22Rv1 (cell line): ENCODE measurements at regions not wholly inside any gene's neighbourhood (a gene's known extent, or its start where the extent isn't known, plus 50 kb on each side); places are given as distances from the start of the nearest gene placed in this dataset.

Experiments
- H3K27ac ChIP-seq: fragments of 450-650 bp; 2 replicates; pipeline ENCODE4 v1.5.1; 2017
- ZFX ChIP-seq: fragments of 450-650 bp; IDR thresholded peaks from 2 replicates; pipeline ENCODE4 v1.6.1; 2017; ENCODE audit warnings: antibody characterized with exemption, borderline replicate concordance
- TF ChIP-seq, protein P1 (sequence below): fragments of 450-650 bp; IDR thresholded peaks from 2 replicates; pipeline ENCODE4 v1.5.1; 2017; ENCODE audit warnings: mild to moderate bottlenecking

GRCh38 chr1:239784896-239785295 lies 306.8 kb upstream of the FMN2 start:
- H3K27ac ChIP-seq = no peak overlapping the region
- TF ChIP-seq ZFX = no peak
- TF ChIP-seq, protein P1, sequence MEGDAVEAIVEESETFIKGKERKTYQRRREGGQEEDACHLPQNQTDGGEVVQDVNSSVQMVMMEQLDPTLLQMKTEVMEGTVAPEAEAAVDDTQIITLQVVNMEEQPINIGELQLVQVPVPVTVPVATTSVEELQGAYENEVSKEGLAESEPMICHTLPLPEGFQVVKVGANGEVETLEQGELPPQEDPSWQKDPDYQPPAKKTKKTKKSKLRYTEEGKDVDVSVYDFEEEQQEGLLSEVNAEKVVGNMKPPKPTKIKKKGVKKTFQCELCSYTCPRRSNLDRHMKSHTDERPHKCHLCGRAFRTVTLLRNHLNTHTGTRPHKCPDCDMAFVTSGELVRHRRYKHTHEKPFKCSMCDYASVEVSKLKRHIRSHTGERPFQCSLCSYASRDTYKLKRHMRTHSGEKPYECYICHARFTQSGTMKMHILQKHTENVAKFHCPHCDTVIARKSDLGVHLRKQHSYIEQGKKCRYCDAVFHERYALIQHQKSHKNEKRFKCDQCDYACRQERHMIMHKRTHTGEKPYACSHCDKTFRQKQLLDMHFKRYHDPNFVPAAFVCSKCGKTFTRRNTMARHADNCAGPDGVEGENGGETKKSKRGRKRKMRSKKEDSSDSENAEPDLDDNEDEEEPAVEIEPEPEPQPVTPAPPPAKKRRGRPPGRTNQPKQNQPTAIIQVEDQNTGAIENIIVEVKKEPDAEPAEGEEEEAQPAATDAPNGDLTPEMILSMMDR = no peak

DNA sequence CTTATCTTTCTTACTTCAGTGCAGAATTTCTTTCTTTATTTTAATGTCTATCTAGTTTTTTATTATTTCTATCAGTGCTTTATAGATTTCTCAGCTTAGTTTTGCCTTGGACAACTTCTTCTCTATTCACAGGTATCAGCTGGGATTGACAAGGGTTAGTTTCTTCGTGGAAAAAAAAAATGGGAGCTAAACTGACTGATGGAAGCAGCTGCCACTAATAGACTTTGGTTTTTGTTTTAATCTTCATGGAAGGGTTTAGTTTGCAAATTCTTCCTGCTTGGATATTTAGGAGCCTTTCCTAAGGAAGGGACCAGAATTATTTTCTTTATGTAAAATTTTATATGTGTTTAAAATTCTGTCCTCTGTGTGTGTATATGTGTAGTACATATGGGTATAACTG lies 306.1 kb upstream of the FMN2 start:
- H3K27ac ChIP-seq = no peak overlapping the region
- no peak for TF ChIP-seq ZFX
- TF ChIP-seq, protein P1 = no peak

DNA sequence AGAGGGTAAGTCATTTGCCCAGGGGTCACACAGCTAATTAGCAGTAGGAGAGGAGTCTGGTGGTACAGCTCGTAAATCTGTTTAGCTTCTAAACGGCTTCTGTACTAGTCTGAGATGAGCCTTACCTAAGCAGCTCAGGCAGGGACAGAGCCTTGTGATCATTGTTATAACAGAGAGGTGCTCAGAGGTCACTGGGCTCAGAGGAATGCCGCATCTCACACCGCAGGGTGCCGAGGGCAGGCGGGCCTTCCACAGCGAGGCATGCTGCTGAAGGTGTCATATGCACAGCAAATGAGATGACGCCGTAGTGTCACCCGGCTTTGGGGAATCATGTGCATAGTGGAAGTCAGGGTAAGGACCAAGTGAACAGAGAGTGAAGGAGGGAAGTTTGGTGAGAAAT lies 305.2 kb upstream of the FMN2 start:
- no peak overlapping the region for H3K27ac ChIP-seq
- TF ChIP-seq, protein P1 = no peak
- TF ChIP-seq ZFX = no peak

DNA sequence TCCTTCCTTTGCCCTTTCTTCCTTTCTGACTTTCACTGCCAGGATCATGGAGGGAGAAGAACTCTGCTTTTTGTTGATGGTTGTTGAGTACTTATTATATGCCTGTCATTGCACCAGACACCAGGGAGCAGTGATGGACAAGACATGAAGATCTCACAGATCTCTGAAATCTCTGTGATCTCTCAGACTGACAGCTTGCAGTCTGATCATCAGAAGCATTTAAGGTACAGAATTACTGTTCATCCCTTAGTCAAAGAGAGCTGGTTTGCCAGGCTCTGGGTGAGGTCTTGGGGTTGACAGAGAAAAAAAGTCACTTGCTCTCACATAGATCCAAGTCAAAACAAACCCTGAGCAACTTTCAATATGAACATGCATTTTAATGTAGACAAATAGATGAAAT lies 299.5 kb upstream of the FMN2 start:
- no peak for TF ChIP-seq ZFX
- TF ChIP-seq, protein P1 = no peak
- H3K27ac ChIP-seq = no peak overlapping the region

GRCh38 chr1:239795304-239795703 lies 296.4 kb upstream of the FMN2 start:
- TF ChIP-seq, protein P1 = no peak

DNA sequence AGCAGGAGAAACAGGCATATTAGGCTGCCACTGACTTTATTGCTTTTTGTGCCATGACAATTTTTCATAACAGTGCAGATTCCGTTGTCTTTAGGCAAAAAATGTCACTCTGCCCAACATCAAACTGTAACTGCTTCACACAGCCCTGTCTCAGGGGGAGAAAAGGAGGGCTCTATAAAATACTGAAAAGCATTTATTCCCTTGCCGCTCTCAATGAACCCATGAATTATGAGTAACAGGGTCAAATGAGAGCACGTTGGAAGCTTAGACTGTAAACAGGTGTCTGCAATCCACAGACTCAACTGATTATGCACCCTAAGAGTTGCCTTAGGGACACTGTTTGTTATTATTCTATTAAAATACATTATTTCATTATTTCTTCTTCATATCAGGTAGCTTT lies 292.1 kb upstream of the FMN2 start:
- no peak overlapping the region for H3K27ac ChIP-seq
- no peak for TF ChIP-seq ZFX
- TF ChIP-seq, protein P1 = no peak

More at GRCh38 chr1:239795304-239795703, 296.4 kb upstream of the FMN2 start:
- H3K27ac ChIP-seq = no peak overlapping the region

DNA sequence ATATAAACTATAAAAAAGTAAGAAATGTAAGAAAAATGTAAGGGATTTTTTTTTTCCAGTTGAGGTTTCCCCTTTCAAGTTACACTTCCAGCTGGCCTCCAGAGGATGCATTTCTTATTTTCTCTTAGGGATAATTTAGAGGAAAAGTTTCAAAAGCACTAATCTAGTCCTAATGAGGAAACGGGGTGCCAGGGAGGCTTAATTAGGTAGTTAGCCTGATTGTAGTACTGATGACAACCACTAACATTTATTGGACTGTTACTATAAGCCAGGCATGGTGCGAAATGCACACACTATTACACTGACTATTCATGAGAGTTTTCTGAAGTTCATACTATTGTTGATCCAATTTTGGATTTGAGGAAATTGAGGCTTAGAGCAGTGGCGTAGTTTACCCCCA lies 290.8 kb upstream of the FMN2 start:
- no peak for TF ChIP-seq ZFX
- TF ChIP-seq, protein P1 = no peak
- H3K27ac ChIP-seq = no peak overlapping the region
